SK-N-SH treated with all-trans-retinoic acid at 6 μM for 48 hours (cell line): ENCODE measurements at regions not wholly inside any gene's neighbourhood (a gene's known extent, or its start where the extent isn't known, plus 50 kb on each side); places are given as distances from the start of the nearest gene placed in this dataset.

Experiments
- CSRNP3 ChIP-seq: fragments of 250-450 bp; sonication (Bioruptor Pico); IDR thresholded peaks from 2 replicates; pipeline ENCODE4 v1.5.1; 2021; ENCODE audit warnings: mild to moderate bottlenecking, moderate library complexity
- ISL1 ChIP-seq: fragments of 250-450 bp; sonication (Bioruptor Pico); IDR thresholded peaks from 2 replicates; pipeline ENCODE4 v2.1.2; 2022; ENCODE audit warnings: mild to moderate bottlenecking, moderate library complexity
- OSR1 ChIP-seq: fragments of 250-450 bp; sonication (Bioruptor Pico); IDR thresholded peaks from 2 replicates; pipeline ENCODE4 v1.8.0; 2022; ENCODE audit warnings: moderate library complexity, mild to moderate bottlenecking, inconsistent platforms
- PATZ1 ChIP-seq: fragments of 250-450 bp; sonication (Bioruptor Pico); IDR thresholded peaks from 2 replicates; pipeline ENCODE4 v1.8.0; 2020; ENCODE audit warnings: mild to moderate bottlenecking, moderate library complexity, borderline replicate concordance
- TOX ChIP-seq: fragments of 250-450 bp; sonication (Bioruptor Pico); IDR thresholded peaks from 2 replicates; pipeline ENCODE4 v1.8.0; 2021; ENCODE audit warnings: mild to moderate bottlenecking, moderate library complexity, borderline replicate concordance
- TSHZ2 ChIP-seq: fragments of 250-450 bp; sonication (Bioruptor Pico); IDR thresholded peaks from 2 replicates; pipeline ENCODE4 v1.5.0; 2020; ENCODE audit warnings: mild to moderate bottlenecking, moderate library complexity
- ZNF565 ChIP-seq: fragments of 450-650 bp; formaldehyde crosslinking; conservative IDR thresholded peaks from 2 replicates; pipeline ENCODE4 v1.5.0; 2020; ENCODE audit warnings: low read depth, mild to moderate bottlenecking, moderate library complexity
- ZNF70 ChIP-seq: fragments of 450-650 bp; formaldehyde crosslinking; IDR thresholded peaks from 2 replicates; pipeline ENCODE4 v1.5.0; 2020; ENCODE audit warnings: mild to moderate bottlenecking, moderate library complexity

GRCh38 chr14:62118871-62119270 lies 356.7 kb downstream of the SNAPC1 start:
- TF ChIP-seq ISL1 = no peak
- TF ChIP-seq TOX = no peak
- TF ChIP-seq CSRNP3 (CRISPR knock-in tag) = no peak
- no peak for TF ChIP-seq PATZ1 (CRISPR knock-in tag)
- no peak for TF ChIP-seq TSHZ2 (CRISPR knock-in tag)
- no peak for TF ChIP-seq ZNF70
- TF ChIP-seq OSR1 = no peak
- no peak for TF ChIP-seq ZNF565 (CRISPR knock-in tag)
